Trophoblast cell (in vitro differentiated cells and primary cell): ENCODE measurements at regions not wholly inside any gene's neighbourhood (a gene's known extent, or its start where the extent isn't known, plus 50 kb on each side); places are given as distances from the start of the nearest gene placed in this dataset.
"Not testable (repeated sequence)": the region's sequence is repeated elsewhere in the genome, so short reads cannot be mapped to it uniquely, and the experiment has no call there.

Source experiments
- DNase-seq, 2 donors: peaks; one replicate each; pipeline ENCODE4 v3.0.0-alpha.2; 2016
- H2AFZ ChIP-seq: 2 replicates; pipeline ENCODE4 v1.6.1; 2013; ENCODE audit warnings: low read length, moderate library complexity, mild to moderate bottlenecking; ENCODE audit not compliant: insufficient read depth, poor library complexity
- H2AK5ac ChIP-seq: 2 replicates; pipeline ENCODE4 v1.6.1; 2013; ENCODE audit warnings: mild to moderate bottlenecking, low read length
- H2BK120ac ChIP-seq: 2 replicates; pipeline ENCODE4 v1.6.1; 2013; ENCODE audit warnings: low read length, mild to moderate bottlenecking, moderate library complexity; ENCODE audit not compliant: insufficient read depth, poor library complexity
- H2BK12ac ChIP-seq: 2 replicates; pipeline ENCODE4 v1.6.1; 2013; ENCODE audit warnings: mild to moderate bottlenecking, low read length, moderate library complexity
- H2BK5ac ChIP-seq: 2 replicates; pipeline ENCODE4 v1.6.1; 2013; ENCODE audit warnings: low read length, low read depth, moderate library complexity, mild to moderate bottlenecking; ENCODE audit not compliant: poor library complexity
- H3K14ac ChIP-seq: 2 replicates; pipeline ENCODE4 v1.6.1; 2013; ENCODE audit warnings: mild to moderate bottlenecking, low read length
- H3K18ac ChIP-seq: 2 replicates; pipeline ENCODE4 v1.6.1; 2013; ENCODE audit warnings: mild to moderate bottlenecking, low read length
- H3K23ac ChIP-seq: 2 replicates; pipeline ENCODE4 v1.6.1; 2013; ENCODE audit warnings: low read length
- H3K27ac ChIP-seq: 2 replicates; pipeline ENCODE4 v1.5.1; 2013; ENCODE audit warnings: low read depth, mild to moderate bottlenecking, inconsistent platforms, low read length, moderate library complexity
- H3K27me3 ChIP-seq: 2 replicates; pipeline ENCODE4 v1.6.1; 2013; ENCODE audit warnings: inconsistent platforms, mild to moderate bottlenecking, low read length, moderate library complexity; ENCODE audit not compliant: insufficient read depth
- H3K36me3 ChIP-seq, 2 experiments: 1 replicate in 1 of 2; 2 replicates in 1 of 2; pipeline ENCODE4 v1.6.1; 2013; ENCODE audit warnings: low read length in 2 of 2, mild to moderate bottlenecking in 2 of 2, moderate library complexity in 1 of 2; ENCODE audit not compliant: insufficient read depth in 2 of 2, control insufficient read depth in 1 of 2
- H3K4ac ChIP-seq: 2 replicates; pipeline ENCODE4 v1.6.1; 2013; ENCODE audit warnings: low read depth, mild to moderate bottlenecking, low read length, moderate library complexity
- H3K4me1 ChIP-seq, 2 experiments: 1 replicate in 1 of 2; 2 replicates in 1 of 2; pipeline ENCODE4 v1.6.1; 2013; ENCODE audit warnings: low read length in 2 of 2, mild to moderate bottlenecking in 2 of 2, moderate library complexity in 1 of 2; ENCODE audit not compliant: insufficient read depth in 2 of 2, control insufficient read depth in 1 of 2
- H3K4me2 ChIP-seq: 2 replicates; pipeline ENCODE4 v1.6.1; 2013; ENCODE audit warnings: inconsistent platforms, mild to moderate bottlenecking, low read length, moderate library complexity
- H3K4me3 ChIP-seq: 2 replicates; pipeline ENCODE4 v1.5.1; 2013; ENCODE audit warnings: mild to moderate bottlenecking, low read depth, low read length, inconsistent platforms
- H3K79me1 ChIP-seq: one replicate; pipeline ENCODE4 v1.6.1; 2013; ENCODE audit warnings: low read length
- H3K79me2 ChIP-seq: 2 replicates; pipeline ENCODE4 v1.6.1; 2013; ENCODE audit warnings: low read length, mild to moderate bottlenecking; ENCODE audit not compliant: control insufficient read depth, insufficient read depth, poor library complexity
- H3K9ac ChIP-seq: 2 replicates; pipeline ENCODE4 v1.6.1; 2013; ENCODE audit warnings: mild to moderate bottlenecking, low read length
- H3K9me3 ChIP-seq: 2 replicates; pipeline ENCODE4 v1.6.1; 2013; ENCODE audit warnings: low read depth, mild to moderate bottlenecking, control low read depth, inconsistent platforms, low read length; ENCODE audit not compliant: insufficient read depth
- H4K12ac ChIP-seq: 2 replicates; pipeline ENCODE4 v1.6.1; 2013; ENCODE audit warnings: low read depth, mild to moderate bottlenecking, low read length, moderate library complexity
- H4K8ac ChIP-seq: 2 replicates; pipeline ENCODE4 v1.6.1; 2013; ENCODE audit warnings: low read depth, mild to moderate bottlenecking, low read length, moderate library complexity
- H4K91ac ChIP-seq: one replicate; pipeline ENCODE4 v1.6.1; 2013; ENCODE audit warnings: low read depth, mild to moderate bottlenecking, low read length, moderate library complexity
- WGBS: extraction: QIAGEN DNeasy Blood & Tissue Kit; methylation state at CpG from one replicate; pipeline ENCODE4 v1.1.7; 2013; ENCODE audit warnings: missing lambda C conversion rate; ENCODE audit not compliant: insufficient read length, insufficient coverage; ENCODE audit errors: extremely low coverage; 5-methylcytosine and 5-hydroxymethylcytosine counted together

- not testable (repeated sequence) for H4K91ac ChIP-seq, H3K27me3 ChIP-seq
- no CpG with 5 or more reads among the region's 2 CpGs for WGBS
Observed at GRCh38 chr11:89562731-89563130, 71.6 kb upstream of the NOX4 start.

DNA sequence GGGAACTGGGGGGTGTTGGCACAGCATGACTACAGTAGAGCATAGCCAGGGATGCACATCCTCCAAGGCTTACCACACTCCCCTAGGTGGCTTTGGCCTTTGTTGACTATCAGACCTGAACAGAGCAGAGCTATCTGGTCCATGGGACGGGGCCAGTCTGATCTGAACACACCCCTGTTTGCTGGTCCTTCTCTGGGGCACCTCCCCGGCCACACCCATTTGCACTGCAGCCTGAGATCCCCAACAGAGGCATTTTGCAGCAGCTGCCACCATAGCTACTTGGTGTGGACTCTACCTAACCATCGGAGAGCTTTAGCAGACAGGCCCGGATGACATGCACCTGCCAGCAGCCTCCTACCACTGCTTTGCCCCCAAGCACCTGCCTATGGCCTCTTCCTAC is 75.8 kb upstream of the NOX4 start:
- Histone ChIP-seq H3K4me1 (no peaks in the 10 kb centered on the region), H3K9me3 (no peaks in the 10 kb centered on the region), H3K4ac (no peak overlapping the region), H2BK120ac (no peak overlapping the region), H3K9ac (no peak overlapping the region), H3K36me3 (no peaks in the 10 kb centered on the region), H2BK12ac (no peak overlapping the region), H3K79me1 (no peaks in the 10 kb centered on the region), H4K91ac (no peak overlapping the region), H3K14ac (no peak overlapping the region), H3K27ac (no peak overlapping the region), H3K4me3 (no peak overlapping the region), H3K27me3 (no peaks in the 10 kb centered on the region), H4K12ac (no peak overlapping the region), H4K8ac (no peak overlapping the region), H3K18ac (no peak overlapping the region), H3K4me2 (no peak overlapping the region), H2AK5ac (no peak overlapping the region), H2AFZ (no peak overlapping the region), H2BK5ac (no peak overlapping the region), H3K79me2 (no peaks in the 10 kb centered on the region), H3K23ac (no peak overlapping the region)
- no peak for DNase-seq
- no CpG with 5 or more reads among the region's 4 CpGs for WGBS

More at GRCh38 chr11:89562731-89563130, 71.6 kb upstream of the NOX4 start:
- H3K4me2 ChIP-seq, H2BK5ac ChIP-seq, H3K18ac ChIP-seq, H3K14ac ChIP-seq, H3K79me2 ChIP-seq, H3K27ac ChIP-seq, H4K8ac ChIP-seq, H3K4me3 ChIP-seq, H3K23ac ChIP-seq, H2BK12ac ChIP-seq, H3K9ac ChIP-seq, DNase-seq, H3K36me3 ChIP-seq, H3K79me1 ChIP-seq, H2BK120ac ChIP-seq, H3K4me1 ChIP-seq, H4K12ac ChIP-seq, H3K9me3 ChIP-seq, H2AFZ ChIP-seq, H3K4ac ChIP-seq, H2AK5ac ChIP-seq: not testable (repeated sequence)

- not testable (repeated sequence) for H2BK12ac ChIP-seq, H3K9me3 ChIP-seq, H3K4me2 ChIP-seq, H2BK120ac ChIP-seq, H3K23ac ChIP-seq, H3K4me1 ChIP-seq, H3K36me3 ChIP-seq, H4K8ac ChIP-seq, H2AFZ ChIP-seq, H3K9ac ChIP-seq, H3K14ac ChIP-seq, H4K91ac ChIP-seq, H3K18ac ChIP-seq, H2AK5ac ChIP-seq, H3K79me1 ChIP-seq, H3K27ac ChIP-seq, H2BK5ac ChIP-seq, H3K79me2 ChIP-seq, H3K27me3 ChIP-seq, H4K12ac ChIP-seq, H3K4me3 ChIP-seq, H3K4ac ChIP-seq
- DNase-seq: peak; percentile 22 to 73
- no CpG with 5 or more reads among the region's 5 CpGs for WGBS
Observed at GRCh38 chr11:89569387-89569786, 78.2 kb upstream of the NOX4 start.

DNA sequence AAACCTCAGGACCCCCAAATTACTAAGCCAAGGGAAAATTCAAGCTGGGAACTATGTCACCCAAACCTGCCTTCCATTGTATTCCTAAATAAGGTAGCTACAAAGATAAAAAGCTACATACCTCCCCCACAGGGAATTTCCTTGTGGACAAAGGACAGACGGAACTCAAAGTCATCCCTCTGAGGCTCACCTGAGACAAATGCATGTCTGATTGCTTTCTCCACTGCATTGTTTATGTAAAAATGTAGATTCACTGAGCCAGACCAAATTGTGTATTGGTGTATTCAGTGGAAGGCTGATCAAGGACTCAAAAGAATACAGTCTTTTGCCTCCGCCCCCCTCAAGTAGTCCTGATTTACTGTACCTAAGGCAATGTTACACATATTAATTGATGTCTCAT is 80.5 kb upstream of the NOX4 start:
- peak overlapping the region; percentile 51 for H2BK120ac ChIP-seq
- H4K91ac ChIP-seq, H2BK12ac ChIP-seq, H3K79me1 ChIP-seq, H4K12ac ChIP-seq, H3K9me3 ChIP-seq, H3K18ac ChIP-seq, H3K27me3 ChIP-seq, H3K14ac ChIP-seq, DNase-seq, H3K36me3 ChIP-seq, H3K4me2 ChIP-seq, H2AFZ ChIP-seq, H3K9ac ChIP-seq, H3K4me3 ChIP-seq, H3K79me2 ChIP-seq, H3K4ac ChIP-seq, H3K23ac ChIP-seq, H2AK5ac ChIP-seq, H3K4me1 ChIP-seq, H4K8ac ChIP-seq: not testable (repeated sequence)
- peak overlapping the region; percentile 53 for H3K27ac ChIP-seq
- peak overlapping the region; percentile 21 for H2BK5ac ChIP-seq
- WGBS: no CpG with 5 or more reads among the region's 2 CpGs

DNA sequence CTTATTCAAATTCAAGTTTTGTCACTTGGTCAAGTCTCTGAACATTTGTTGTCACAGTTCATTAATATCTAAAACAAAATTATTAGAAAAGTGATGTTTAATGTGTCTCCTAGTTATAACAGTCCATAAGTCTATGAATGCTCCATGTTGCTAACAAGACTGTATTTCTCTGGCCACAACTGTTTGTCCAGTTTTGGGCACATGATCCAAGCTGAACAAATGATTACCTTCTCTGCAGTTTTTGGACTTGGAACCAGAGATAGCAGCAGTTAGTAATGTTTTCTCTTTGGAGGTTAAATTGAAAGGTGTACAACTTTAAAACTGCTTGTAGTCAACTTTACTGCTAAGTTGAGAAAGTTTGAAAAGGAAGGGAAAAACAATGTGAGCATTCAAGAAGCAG is 84.7 kb upstream of the NOX4 start:
- not testable (repeated sequence) for H3K4me2 ChIP-seq, H2BK12ac ChIP-seq, H3K27ac ChIP-seq, H3K4me3 ChIP-seq, H3K9ac ChIP-seq, H2AK5ac ChIP-seq, H3K9me3 ChIP-seq, H3K4me1 ChIP-seq, H2BK5ac ChIP-seq, H4K8ac ChIP-seq, DNase-seq, H3K18ac ChIP-seq, H3K36me3 ChIP-seq, H3K14ac ChIP-seq, H3K79me2 ChIP-seq, H3K23ac ChIP-seq, H2AFZ ChIP-seq, H3K4ac ChIP-seq, H3K79me1 ChIP-seq, H4K12ac ChIP-seq, H4K91ac ChIP-seq, H3K27me3 ChIP-seq, H2BK120ac ChIP-seq
